ENCODE measurements at regions not wholly inside any gene's neighbourhood (a gene's known extent, or its start where the extent isn't known, plus 50 kb on each side); places are given as distances from the start of the nearest gene placed in this dataset.

- DNase-seq (ENCODE audit: low read depth): no peak
These were observed 1319.7 kb upstream of the TENM3 start for GRCh38 chr4:180923486-180923885.

DNA sequence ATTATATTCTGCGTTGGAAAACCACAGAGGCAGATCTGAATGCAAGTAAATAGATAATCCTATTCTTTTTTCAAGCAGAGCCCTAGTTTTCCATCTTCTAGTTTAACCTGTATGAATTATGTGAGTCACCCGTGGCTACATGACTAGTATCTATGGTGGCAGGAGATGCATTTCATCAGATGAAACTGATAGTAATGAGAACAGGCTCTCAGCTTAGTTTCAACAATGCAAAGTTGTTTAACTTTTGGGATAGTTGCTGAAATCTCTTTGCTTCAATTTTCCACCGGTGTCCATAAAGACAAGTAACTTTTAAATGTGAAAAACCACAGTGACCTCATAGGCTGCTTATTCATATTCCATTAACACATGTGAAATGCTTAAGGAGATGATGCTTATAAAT, 1317.4 kb upstream of the TENM3 start:
- DNase-seq (ENCODE audit: low read depth): no peak

GRCh38 chr4:180926277-180926676, 1316.9 kb upstream of the TENM3 start:
- DNase-seq (ENCODE audit: low read depth): no peak

- no peak for DNase-seq (ENCODE audit: low read depth)
These were observed 1310.7 kb upstream of the TENM3 start for GRCh38 chr4:180932370-180933001.

DNA sequence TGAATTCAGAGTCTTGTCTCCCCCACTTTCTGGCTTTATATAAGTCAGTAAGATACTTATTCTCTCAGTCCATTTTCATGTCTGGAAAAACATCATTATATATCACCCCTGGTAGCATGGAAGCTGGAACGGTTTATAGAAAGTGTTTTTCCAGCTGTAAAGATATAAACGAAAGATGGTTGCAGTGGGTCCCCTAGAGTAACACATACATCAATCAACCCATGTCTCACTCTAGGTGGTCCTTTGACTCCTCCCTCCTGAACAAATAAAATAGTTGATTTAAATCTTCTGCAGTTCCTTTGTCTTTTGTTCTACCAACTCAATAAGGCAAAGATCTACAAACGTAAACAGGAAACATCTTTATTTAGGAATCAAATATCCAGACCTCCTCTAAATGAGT, 1306.1 kb upstream of the TENM3 start:
- DNase-seq (ENCODE audit: low read depth): no peak

- no peak for DNase-seq (ENCODE audit: low read depth)
These were observed 1302.5 kb upstream of the TENM3 start for GRCh38 chr4:180940680-180941079.

DNA sequence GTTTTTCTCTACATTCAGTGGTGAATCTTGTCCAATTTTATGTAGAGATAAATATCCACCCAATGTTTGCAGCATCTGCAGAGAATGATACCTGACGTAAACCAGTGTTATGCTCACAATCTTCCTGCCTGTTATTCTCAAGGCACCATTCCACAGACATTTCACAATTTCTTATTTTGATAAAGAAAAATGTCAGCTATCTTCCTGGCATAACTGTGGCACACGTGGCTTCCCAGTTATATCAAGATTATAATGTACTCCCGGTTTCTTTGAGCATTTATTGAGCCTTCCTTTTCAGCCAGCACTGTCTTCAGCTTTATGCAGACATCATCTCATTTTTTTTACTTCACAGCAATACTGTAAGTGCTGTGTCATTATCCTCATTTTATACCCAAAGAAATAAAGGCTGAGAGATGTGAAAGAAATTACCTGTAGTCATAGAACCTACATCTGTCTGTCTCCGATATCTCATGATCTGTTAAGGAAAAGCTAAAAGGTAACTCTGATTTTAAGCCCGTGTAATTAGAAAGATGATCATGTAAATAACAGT, 1300.8 kb upstream of the TENM3 start:
- no peak for DNase-seq (ENCODE audit: low read depth)

GRCh38 chr4:180946188-180946587, 1297.0 kb upstream of the TENM3 start:
- DNase-seq (ENCODE audit: low read depth): no peak

DNA sequence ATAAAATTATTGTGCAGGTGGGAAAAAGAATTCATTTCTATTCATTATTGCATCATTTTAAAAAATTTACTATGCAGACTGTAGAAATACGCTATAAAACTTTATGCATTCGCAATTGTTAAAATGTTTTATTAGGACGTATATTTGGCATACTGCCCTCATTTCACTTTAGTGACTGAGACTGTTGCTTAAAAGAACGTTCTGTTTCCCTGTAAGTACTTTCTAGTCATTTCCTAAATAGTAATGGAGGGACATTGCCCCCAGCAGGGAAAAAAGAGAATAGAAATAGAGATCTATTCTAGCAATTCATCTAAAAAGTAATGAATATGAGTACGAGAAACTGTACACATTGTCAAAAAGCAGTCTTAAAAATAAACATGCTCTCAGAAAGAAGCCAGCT, 1295.8 kb upstream of the TENM3 start:
- DNase-seq (ENCODE audit: low read depth): no peak

- DNase-seq (ENCODE audit: low read depth): no peak
These were observed 1293.6 kb upstream of the TENM3 start for GRCh38 chr4:180949424-180950213.

- DNase-seq (ENCODE audit: low read depth): no peak
These were observed 1292.8 kb upstream of the TENM3 start for GRCh38 chr4:180950377-180950776.

DNA sequence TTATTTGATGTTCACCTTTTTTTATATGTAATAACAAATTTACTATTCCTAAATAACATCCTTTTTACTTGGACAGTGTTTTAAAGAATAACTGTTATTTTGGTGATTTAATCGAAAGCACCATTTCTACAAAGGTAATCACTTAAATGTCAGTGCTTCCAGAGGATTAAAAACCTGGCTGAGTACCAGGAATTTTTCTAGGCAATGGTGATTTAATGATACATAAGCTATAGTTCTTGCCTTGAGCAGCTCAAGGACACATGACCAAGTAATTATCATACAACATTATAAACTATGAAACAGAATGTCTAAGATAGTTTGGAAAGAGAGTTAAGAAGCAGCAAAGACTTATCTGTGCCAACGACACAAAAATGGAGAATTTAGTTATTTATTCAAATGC, 1291.9 kb upstream of the TENM3 start:
- no peak for DNase-seq (ENCODE audit: low read depth)

- no peak for DNase-seq (ENCODE audit: low read depth)
These were observed 1289.6 kb upstream of the TENM3 start for GRCh38 chr4:180953572-180953971.

DNA sequence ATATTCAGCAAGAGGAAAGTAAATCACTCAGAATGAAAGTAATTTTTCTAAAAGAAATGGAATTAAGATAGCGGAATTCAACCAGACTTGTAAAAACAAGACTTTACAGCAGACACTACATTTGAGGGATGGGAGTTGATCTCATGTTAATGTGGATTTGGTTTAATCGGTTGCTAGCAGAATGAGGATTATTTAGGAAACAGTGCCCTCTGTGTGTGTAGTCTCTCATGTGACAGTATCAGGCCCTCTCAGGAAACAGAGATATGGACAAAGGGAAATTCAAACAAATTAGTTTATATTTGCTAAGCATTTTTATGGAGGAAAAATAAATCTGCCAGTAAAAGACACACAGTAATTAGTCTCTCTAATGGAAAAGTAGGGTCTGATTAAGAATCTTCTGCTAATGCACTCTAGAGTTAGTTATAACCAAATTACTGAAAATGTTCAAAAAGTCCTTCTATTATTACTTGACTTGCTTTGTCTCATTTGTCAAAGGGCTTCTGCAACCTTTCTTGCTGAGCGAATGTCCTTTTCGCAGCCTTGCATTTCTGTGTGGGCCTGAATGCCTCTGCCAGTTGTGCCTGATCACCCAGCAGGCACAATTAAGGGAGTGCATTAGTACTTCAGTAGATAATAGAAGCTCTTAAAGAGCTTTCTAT, 1282.3 kb upstream of the TENM3 start:
- DNase-seq (ENCODE audit: low read depth): no peak

DNA sequence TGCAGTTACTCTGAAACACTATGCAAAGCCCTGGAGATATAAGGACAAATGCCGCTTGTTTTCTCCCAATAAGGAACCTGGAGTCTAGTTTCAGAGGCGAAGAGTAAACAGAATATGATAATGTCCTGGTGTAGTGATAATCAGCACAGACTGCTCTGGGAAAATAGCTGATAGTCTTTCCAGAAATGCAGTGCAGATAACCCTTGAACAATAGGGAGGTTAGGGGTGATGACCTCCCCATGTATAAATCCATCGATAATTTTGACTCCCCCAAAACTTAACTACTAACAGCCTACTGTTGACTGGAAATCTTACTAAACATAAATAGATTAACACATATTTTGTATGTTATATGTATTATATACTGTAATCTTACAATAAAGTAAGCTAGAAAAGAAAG, 1280.9 kb upstream of the TENM3 start:
- DNase-seq (ENCODE audit: low read depth): no peak

DNA sequence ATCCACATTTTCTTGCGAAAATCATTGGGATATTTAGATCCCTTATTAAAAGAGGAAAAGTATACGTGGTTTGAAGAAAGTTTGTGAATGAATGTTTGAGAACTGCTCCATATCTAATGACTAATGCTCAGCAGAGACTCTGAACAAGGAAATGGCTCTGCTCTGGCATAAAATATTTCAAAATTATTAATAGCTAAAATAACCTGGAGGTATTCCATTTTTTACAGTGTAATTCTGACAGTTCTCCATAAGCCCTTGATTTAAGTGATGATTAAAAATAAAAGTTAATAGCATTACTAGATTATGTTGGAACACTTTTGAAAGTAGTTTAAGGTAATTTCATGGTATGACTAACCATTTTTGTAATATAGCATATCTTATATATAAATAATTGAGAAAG, 1276.9 kb upstream of the TENM3 start:
- no peak for DNase-seq (ENCODE audit: low read depth)

- DNase-seq (ENCODE audit: low read depth): no peak
These were observed 1275.3 kb upstream of the TENM3 start for GRCh38 chr4:180967936-180968335.

DNA sequence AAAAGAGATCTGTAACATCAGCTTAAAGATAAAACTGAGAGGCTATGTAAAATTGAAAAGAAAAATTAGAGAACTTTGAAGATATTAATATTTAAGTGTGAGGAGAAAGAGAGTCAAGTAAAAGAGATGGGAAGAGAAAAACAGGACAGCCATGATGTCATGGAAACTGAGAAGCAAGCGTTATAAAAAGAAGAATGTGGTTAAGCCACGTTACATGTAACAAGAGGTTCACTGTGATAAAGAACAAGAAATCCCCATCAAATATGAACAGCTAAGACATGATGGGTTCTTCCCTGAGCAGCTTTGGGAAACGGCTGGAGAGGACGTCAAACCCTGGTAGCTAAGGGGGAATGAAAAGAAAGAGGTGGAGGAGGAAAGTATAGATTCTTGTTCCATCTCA, 1269.3 kb upstream of the TENM3 start:
- no peak for DNase-seq (ENCODE audit: low read depth)

GRCh38 chr4:180990931-180991330, 1252.3 kb upstream of the TENM3 start:
- DNase-seq (ENCODE audit: low read depth): no peak

GRCh38 chr4:180993244-180993836, 1249.9 kb upstream of the TENM3 start:
- no peak for DNase-seq (ENCODE audit: low read depth)

DNA sequence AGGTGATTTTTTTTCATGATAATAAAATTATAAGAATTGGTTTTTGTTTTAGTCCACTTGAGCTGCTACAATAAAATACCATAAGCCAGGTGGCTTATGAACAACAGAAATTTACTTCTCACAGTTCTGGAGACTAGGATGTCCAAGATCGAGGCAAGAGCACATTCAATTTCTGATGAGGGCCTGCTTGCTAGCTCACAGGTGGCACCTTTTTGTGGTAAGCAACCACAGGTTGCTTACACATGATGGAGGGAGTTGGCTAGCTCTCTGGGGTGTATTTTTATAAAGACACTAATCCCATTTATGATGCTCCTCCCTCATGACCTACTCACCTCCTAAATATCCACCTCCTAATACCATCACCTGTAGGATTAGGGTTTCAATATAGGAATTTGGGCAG, 1248.5 kb upstream of the TENM3 start:
- DNase-seq (ENCODE audit: low read depth): no peak

- DNase-seq (ENCODE audit: low read depth): no peak
These were observed 1244.0 kb upstream of the TENM3 start for GRCh38 chr4:180999217-180999616.

- DNase-seq (ENCODE audit: low read depth): no peak
These were observed 1239.1 kb upstream of the TENM3 start for GRCh38 chr4:181004056-181004455.
